ENCODE measurements at regions not wholly inside any gene's neighbourhood (a gene's known extent, or its start where the extent isn't known, plus 50 kb on each side); places are given as distances from the start of the nearest gene placed in this dataset.

DNA sequence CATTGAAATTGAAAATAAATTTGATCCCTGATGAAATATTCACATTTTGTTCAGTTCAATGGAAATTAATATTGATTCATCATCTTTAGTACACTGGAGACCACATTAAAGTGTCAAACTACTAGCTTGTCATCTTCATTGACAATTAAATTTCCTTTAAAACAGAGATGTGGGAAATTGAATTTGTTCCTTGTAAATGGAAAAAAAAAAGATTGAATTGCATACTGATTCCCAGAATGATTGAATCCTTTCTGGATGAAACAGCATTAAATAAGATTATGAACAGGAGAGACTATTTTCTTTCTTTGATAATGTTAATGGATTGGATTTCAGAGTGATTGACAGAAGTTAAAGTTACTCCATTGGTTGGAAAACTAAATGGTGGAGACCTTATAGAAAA, 241.3 kb upstream of the CNTNAP2 start:
- intact Hi-C loops (cut with DNase I; ENCODE audit: low total_unique reads): no loop called here
- H3K4me3 ChIP-seq (ENCODE audit: low read depth, poor library complexity, severe bottlenecking): no peak overlapping the region
- TF ChIP-seq, protein P1, sequence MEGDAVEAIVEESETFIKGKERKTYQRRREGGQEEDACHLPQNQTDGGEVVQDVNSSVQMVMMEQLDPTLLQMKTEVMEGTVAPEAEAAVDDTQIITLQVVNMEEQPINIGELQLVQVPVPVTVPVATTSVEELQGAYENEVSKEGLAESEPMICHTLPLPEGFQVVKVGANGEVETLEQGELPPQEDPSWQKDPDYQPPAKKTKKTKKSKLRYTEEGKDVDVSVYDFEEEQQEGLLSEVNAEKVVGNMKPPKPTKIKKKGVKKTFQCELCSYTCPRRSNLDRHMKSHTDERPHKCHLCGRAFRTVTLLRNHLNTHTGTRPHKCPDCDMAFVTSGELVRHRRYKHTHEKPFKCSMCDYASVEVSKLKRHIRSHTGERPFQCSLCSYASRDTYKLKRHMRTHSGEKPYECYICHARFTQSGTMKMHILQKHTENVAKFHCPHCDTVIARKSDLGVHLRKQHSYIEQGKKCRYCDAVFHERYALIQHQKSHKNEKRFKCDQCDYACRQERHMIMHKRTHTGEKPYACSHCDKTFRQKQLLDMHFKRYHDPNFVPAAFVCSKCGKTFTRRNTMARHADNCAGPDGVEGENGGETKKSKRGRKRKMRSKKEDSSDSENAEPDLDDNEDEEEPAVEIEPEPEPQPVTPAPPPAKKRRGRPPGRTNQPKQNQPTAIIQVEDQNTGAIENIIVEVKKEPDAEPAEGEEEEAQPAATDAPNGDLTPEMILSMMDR (IDR thresholded peaks at IDR 0.05): no peak
- TF ChIP-seq POLR2A (IDR thresholded peaks at IDR 0.05): no peak

GRCh38 chr7:145868935-145869334, 247.7 kb upstream of the CNTNAP2 start:
- intact Hi-C loops (cut with DNase I; ENCODE audit: low total_unique reads): no loop called here
- TF ChIP-seq, protein P1 (IDR thresholded peaks at IDR 0.05): no peak

More for the DNA sequence above, 241.3 kb upstream of the CNTNAP2 start:
- no peak for DNase-seq (ENCODE audit: low spot score in 2 of 2)

DNA sequence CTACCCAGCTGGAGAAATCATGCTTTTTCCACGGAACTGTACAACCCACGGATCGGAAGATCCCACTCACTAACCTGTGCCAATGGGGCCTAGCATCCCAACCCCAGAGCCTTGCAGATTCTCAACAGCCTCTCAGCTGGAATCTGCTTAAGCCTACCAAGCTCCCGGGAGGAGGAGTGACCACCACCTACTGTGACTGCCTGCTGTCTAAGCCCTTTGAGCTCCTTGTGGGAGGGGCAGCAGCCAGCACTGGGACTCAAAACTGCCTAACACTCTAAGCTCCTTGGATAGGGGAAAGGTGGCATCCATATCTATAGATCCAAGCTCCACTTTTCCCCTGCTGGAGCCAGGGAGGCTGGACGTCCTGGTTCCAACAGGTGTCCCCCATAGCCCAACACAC, 254.4 kb upstream of the CNTNAP2 start:
- intact Hi-C loops (cut with DNase I; ENCODE audit: low total_unique reads): no loop called here
- DNase-seq (ENCODE audit: low spot score in 2 of 2): no peak
- no peak for TF ChIP-seq POLR2A (IDR thresholded peaks at IDR 0.05)
- TF ChIP-seq, protein P1 (IDR thresholded peaks at IDR 0.05): no peak
- H3K4me3 ChIP-seq (ENCODE audit: low read depth, poor library complexity, severe bottlenecking): no peak overlapping the region
- WGBS, 2 donors: 84 to 94% methylated on average over 4 of the region's 5 CpGs

More at GRCh38 chr7:145868935-145869334, 247.7 kb upstream of the CNTNAP2 start:
- H3K4me3 ChIP-seq (ENCODE audit: low read depth, poor library complexity, severe bottlenecking): no peak overlapping the region
- 83 to 100% methylated on average over 2 of the region's 2 CpGs for WGBS, 2 donors
- DNase-seq (ENCODE audit: low spot score in 2 of 2): no peak

- WGBS, 2 donors: 65 to 76% methylated on average over 1 of the region's 1 CpG
- intact Hi-C loops (cut with DNase I; ENCODE audit: low total_unique reads): no loop called here
- TF ChIP-seq, protein P1 (IDR thresholded peaks at IDR 0.05): no peak
- TF ChIP-seq POLR2A (IDR thresholded peaks at IDR 0.05): no peak
Observed at GRCh38 chr7:145860809-145861208, 255.8 kb upstream of the CNTNAP2 start.

GRCh38 chr7:145850636-145851035, 266.0 kb upstream of the CNTNAP2 start:
- intact Hi-C loops (cut with DNase I; ENCODE audit: low total_unique reads): no loop called here
- 84 to 88% methylated on average over 6 of the region's 6 CpGs for WGBS, 2 donors
- TF ChIP-seq, protein P1 (IDR thresholded peaks at IDR 0.05): no peak
- TF ChIP-seq POLR2A (IDR thresholded peaks at IDR 0.05): no peak
- DNase-seq (ENCODE audit: low spot score in 2 of 2): no peak
- H3K4me3 ChIP-seq (ENCODE audit: low read depth, poor library complexity, severe bottlenecking): no peak overlapping the region

More at GRCh38 chr7:145860809-145861208, 255.8 kb upstream of the CNTNAP2 start:
- DNase-seq (ENCODE audit: low spot score in 2 of 2): no peak
- H3K4me3 ChIP-seq (ENCODE audit: low read depth, poor library complexity, severe bottlenecking): no peak overlapping the region

DNA sequence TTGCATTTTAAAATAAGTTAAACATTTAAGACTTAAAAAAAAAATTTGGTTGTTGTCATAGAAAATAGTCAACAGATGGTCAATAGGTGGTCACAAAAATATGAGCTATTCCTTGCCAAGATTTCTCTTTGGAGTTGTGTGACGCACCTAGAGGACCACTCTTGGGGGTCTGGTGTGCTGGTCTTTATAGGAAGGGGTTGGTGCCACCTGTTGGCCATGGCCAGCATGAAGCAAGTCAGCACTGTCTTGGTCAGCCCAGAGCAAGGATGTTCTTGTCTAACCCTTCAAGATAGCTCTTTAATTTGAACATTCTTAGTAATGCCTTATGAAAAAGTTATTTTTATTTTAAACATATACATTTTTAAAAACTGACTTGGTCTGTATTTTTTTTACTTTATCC, 267.9 kb upstream of the CNTNAP2 start:
- intact Hi-C loops (cut with DNase I; ENCODE audit: low total_unique reads): no loop called here
- 44 to 53% methylated on average over 1 of the region's 1 CpG for WGBS, 2 donors
- H3K4me3 ChIP-seq (ENCODE audit: low read depth, poor library complexity, severe bottlenecking): no peak overlapping the region
- no peak for TF ChIP-seq POLR2A (IDR thresholded peaks at IDR 0.05)
- TF ChIP-seq, protein P1 (IDR thresholded peaks at IDR 0.05): no peak
- DNase-seq (ENCODE audit: low spot score in 2 of 2): no peak
